SK-N-SH treated with all-trans-retinoic acid at 6 μM for 48 hours (cell line): ENCODE measurements at regions not wholly inside any gene's neighbourhood (a gene's known extent, or its start where the extent isn't known, plus 50 kb on each side); places are given as distances from the start of the nearest gene placed in this dataset.

Experiments used
- ATAC-seq: fragments of 200-7000 bp; cut with Tn5 transposase; 3 replicates; pipeline ENCODE4 v1.9.1; 2020; ENCODE audit warnings: mild to moderate bottlenecking, moderate library complexity
- ARNTL ChIP-seq: fragments of 450-650 bp; formaldehyde crosslinking; IDR thresholded peaks from 2 replicates; pipeline ENCODE4 v1.5.0; 2020; ENCODE audit warnings: low read depth, mild to moderate bottlenecking, moderate library complexity, borderline replicate concordance
- BACH2 ChIP-seq: fragments of 250-450 bp; sonication (Bioruptor Pico); IDR thresholded peaks from 2 replicates; pipeline ENCODE4 v1.9.0; 2021; ENCODE audit warnings: mild to moderate bottlenecking, borderline replicate concordance
- CSDC2 ChIP-seq: fragments of 250-450 bp; sonication (Bioruptor Pico); IDR thresholded peaks from 2 replicates; pipeline ENCODE4 v1.5.0; 2020; ENCODE audit warnings: mild to moderate bottlenecking, moderate library complexity
- ESRRG ChIP-seq: fragments of 250-450 bp; sonication (Bioruptor Pico); IDR thresholded peaks from 2 replicates; pipeline ENCODE4 v1.6.1; 2021; ENCODE audit warnings: mild to moderate bottlenecking
- GLIS3 ChIP-seq: fragments of 250-450 bp; sonication (Bioruptor Pico); IDR thresholded peaks from 2 replicates; pipeline ENCODE4 v1.5.0; 2020; ENCODE audit warnings: mild to moderate bottlenecking, moderate library complexity
- ISL1 ChIP-seq: fragments of 250-450 bp; sonication (Bioruptor Pico); IDR thresholded peaks from 2 replicates; pipeline ENCODE4 v2.1.2; 2022; ENCODE audit warnings: mild to moderate bottlenecking, moderate library complexity
- OSR1 ChIP-seq: fragments of 250-450 bp; sonication (Bioruptor Pico); IDR thresholded peaks from 2 replicates; pipeline ENCODE4 v1.8.0; 2022; ENCODE audit warnings: moderate library complexity, mild to moderate bottlenecking, inconsistent platforms
- RARB ChIP-seq: fragments of 250-450 bp; sonication (Bioruptor Pico); IDR thresholded peaks from 2 replicates; pipeline ENCODE4 v1.8.0; 2021; ENCODE audit warnings: mild to moderate bottlenecking, moderate library complexity
- TCF4 ChIP-seq: fragments of 250-450 bp; sonication (Bioruptor Pico); IDR thresholded peaks from 2 replicates; pipeline ENCODE4 v1.8.0; 2021; ENCODE audit warnings: mild to moderate bottlenecking, moderate library complexity, borderline replicate concordance
- TOX ChIP-seq: fragments of 250-450 bp; sonication (Bioruptor Pico); IDR thresholded peaks from 2 replicates; pipeline ENCODE4 v1.8.0; 2021; ENCODE audit warnings: mild to moderate bottlenecking, moderate library complexity, borderline replicate concordance
- ZFP3 ChIP-seq: fragments of 250-450 bp; sonication (Bioruptor Pico); IDR thresholded peaks from 2 replicates; pipeline ENCODE4 v1.5.0; 2020; ENCODE audit warnings: mild to moderate bottlenecking, moderate library complexity
- ZFP30 ChIP-seq: fragments of 450-650 bp; formaldehyde crosslinking; IDR thresholded peaks from 2 replicates; pipeline ENCODE4 v1.5.0; 2022; ENCODE audit warnings: mild to moderate bottlenecking, moderate library complexity
- ZNF565 ChIP-seq: fragments of 450-650 bp; formaldehyde crosslinking; conservative IDR thresholded peaks from 2 replicates; pipeline ENCODE4 v1.5.0; 2020; ENCODE audit warnings: low read depth, mild to moderate bottlenecking, moderate library complexity
- ZNF70 ChIP-seq: fragments of 450-650 bp; formaldehyde crosslinking; IDR thresholded peaks from 2 replicates; pipeline ENCODE4 v1.5.0; 2020; ENCODE audit warnings: mild to moderate bottlenecking, moderate library complexity
- TF ChIP-seq, protein P1 (sequence below): fragments of 250-450 bp; sonication (Bioruptor Pico); IDR thresholded peaks from 2 replicates; pipeline ENCODE4 v1.5.1; 2021; ENCODE audit warnings: mild to moderate bottlenecking, moderate library complexity
- TF ChIP-seq, protein P2 (sequence below): fragments of 250-450 bp; sonication (Bioruptor Pico); IDR thresholded peaks from 2 replicates; pipeline ENCODE4 v1.8.0; 2020; ENCODE audit warnings: mild to moderate bottlenecking, moderate library complexity, borderline replicate concordance
- TF ChIP-seq, protein P3 (sequence below): fragments of 250-450 bp; sonication (Bioruptor Pico); IDR thresholded peaks from 2 replicates; pipeline ENCODE4 v1.5.1; 2020; ENCODE audit warnings: low read depth, mild to moderate bottlenecking, moderate library complexity
- TF ChIP-seq, protein P4 (sequence below): fragments of 250-450 bp; sonication (Bioruptor Pico); IDR thresholded peaks from 2 replicates; pipeline ENCODE4 v1.8.0; 2021; ENCODE audit warnings: low read depth, mild to moderate bottlenecking, moderate library complexity, borderline replicate concordance
- TF ChIP-seq, protein P5 (sequence below): fragments of 250-450 bp; sonication (Bioruptor Pico); IDR thresholded peaks from 2 replicates; pipeline ENCODE4 v1.5.0; 2020; ENCODE audit warnings: mild to moderate bottlenecking, moderate library complexity

DNA sequence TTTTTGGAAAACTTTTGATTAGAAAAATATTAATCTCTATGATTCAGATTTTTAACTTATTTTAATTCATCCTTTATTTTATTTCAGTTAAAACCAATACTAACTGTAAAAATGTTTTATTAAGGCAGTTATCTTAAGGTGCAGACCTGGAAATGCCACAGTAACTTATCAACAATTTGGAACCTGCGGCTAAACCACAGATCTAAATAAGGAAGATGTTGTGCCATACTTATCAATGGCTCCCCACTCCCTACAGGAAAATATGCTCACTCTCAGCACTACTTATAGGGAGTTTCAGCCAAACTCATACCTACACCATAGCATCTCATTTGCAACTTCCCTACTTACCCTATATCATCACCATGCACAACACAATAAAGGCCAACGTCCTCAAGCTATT, 226.9 kb upstream of the KYNU start (continued):
- TF ChIP-seq ZNF565 (no peak), RARB (no peak), ARNTL (CRISPR knock-in tag) (no peak), CSDC2 (CRISPR knock-in tag) (no peak), TCF4 (no peak), TOX (CRISPR knock-in tag) (no peak)

DNA sequence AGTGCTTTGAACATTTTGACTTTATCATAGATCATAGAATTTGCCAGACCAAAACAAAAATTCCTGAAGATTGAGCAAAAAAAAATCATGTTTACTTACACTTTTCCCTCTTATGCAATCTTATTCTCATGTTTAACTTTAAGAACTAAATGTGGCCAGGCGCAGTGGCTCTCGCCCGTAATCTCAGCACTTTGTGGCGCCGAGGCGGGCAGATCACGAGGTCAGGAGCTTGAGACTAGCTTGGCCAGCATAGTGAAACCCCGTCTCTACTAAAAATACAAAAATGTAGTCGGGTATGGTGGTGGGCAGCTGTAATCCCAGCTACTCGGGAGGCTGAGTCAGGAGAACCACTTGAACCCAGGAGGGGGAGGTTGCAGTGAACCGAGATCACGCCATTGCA, 227.9 kb upstream of the KYNU start:
- TF ChIP-seq RARB, result no peak
- TF ChIP-seq ISL1 (CRISPR knock-in tag), result no peak
- no peak for TF ChIP-seq CSDC2 (CRISPR knock-in tag)
- TF ChIP-seq, protein P1, sequence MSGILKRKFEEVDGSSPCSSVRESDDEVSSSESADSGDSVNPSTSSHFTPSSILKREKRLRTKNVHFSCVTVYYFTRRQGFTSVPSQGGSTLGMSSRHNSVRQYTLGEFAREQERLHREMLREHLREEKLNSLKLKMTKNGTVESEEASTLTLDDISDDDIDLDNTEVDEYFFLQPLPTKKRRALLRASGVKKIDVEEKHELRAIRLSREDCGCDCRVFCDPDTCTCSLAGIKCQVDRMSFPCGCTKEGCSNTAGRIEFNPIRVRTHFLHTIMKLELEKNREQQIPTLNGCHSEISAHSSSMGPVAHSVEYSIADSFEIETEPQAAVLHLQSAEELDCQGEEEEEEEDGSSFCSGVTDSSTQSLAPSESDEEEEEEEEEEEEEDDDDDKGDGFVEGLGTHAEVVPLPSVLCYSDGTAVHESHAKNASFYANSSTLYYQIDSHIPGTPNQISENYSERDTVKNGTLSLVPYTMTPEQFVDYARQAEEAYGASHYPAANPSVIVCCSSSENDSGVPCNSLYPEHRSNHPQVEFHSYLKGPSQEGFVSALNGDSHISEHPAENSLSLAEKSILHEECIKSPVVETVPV (CRISPR knock-in tag), result no peak
- TF ChIP-seq, protein P2, sequence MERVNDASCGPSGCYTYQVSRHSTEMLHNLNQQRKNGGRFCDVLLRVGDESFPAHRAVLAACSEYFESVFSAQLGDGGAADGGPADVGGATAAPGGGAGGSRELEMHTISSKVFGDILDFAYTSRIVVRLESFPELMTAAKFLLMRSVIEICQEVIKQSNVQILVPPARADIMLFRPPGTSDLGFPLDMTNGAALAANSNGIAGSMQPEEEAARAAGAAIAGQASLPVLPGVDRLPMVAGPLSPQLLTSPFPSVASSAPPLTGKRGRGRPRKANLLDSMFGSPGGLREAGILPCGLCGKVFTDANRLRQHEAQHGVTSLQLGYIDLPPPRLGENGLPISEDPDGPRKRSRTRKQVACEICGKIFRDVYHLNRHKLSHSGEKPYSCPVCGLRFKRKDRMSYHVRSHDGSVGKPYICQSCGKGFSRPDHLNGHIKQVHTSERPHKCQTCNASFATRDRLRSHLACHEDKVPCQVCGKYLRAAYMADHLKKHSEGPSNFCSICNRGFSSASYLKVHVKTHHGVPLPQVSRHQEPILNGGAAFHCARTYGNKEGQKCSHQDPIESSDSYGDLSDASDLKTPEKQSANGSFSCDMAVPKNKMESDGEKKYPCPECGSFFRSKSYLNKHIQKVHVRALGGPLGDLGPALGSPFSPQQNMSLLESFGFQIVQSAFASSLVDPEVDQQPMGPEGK, result no peak
- TF ChIP-seq TCF4, result no peak
- no peak for TF ChIP-seq ZFP30 (CRISPR knock-in tag)
- TF ChIP-seq BACH2 (CRISPR knock-in tag), result no peak
- TF ChIP-seq, protein P3, sequence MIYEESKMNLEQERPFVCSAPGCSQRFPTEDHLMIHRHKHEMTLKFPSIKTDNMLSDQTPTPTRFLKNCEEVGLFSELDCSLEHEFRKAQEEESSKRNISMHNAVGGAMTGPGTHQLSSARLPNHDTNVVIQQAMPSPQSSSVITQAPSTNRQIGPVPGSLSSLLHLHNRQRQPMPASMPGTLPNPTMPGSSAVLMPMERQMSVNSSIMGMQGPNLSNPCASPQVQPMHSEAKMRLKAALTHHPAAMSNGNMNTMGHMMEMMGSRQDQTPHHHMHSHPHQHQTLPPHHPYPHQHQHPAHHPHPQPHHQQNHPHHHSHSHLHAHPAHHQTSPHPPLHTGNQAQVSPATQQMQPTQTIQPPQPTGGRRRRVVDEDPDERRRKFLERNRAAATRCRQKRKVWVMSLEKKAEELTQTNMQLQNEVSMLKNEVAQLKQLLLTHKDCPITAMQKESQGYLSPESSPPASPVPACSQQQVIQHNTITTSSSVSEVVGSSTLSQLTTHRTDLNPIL (CRISPR knock-in tag), result no peak
- TF ChIP-seq ARNTL (CRISPR knock-in tag), result no peak
- no peak for TF ChIP-seq ZFP3 (CRISPR knock-in tag)
- TF ChIP-seq, protein P4, sequence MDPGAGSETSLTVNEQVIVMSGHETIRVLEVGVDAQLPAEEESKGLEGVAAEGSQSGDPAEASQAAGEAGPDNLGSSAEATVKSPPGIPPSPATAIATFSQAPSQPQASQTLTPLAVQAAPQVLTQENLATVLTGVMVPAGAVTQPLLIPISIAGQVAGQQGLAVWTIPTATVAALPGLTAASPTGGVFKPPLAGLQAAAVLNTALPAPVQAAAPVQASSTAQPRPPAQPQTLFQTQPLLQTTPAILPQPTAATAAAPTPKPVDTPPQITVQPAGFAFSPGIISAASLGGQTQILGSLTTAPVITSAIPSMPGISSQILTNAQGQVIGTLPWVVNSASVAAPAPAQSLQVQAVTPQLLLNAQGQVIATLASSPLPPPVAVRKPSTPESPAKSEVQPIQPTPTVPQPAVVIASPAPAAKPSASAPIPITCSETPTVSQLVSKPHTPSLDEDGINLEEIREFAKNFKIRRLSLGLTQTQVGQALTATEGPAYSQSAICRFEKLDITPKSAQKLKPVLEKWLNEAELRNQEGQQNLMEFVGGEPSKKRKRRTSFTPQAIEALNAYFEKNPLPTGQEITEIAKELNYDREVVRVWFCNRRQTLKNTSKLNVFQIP (CRISPR knock-in tag), result no peak
- TF ChIP-seq, protein P5, sequence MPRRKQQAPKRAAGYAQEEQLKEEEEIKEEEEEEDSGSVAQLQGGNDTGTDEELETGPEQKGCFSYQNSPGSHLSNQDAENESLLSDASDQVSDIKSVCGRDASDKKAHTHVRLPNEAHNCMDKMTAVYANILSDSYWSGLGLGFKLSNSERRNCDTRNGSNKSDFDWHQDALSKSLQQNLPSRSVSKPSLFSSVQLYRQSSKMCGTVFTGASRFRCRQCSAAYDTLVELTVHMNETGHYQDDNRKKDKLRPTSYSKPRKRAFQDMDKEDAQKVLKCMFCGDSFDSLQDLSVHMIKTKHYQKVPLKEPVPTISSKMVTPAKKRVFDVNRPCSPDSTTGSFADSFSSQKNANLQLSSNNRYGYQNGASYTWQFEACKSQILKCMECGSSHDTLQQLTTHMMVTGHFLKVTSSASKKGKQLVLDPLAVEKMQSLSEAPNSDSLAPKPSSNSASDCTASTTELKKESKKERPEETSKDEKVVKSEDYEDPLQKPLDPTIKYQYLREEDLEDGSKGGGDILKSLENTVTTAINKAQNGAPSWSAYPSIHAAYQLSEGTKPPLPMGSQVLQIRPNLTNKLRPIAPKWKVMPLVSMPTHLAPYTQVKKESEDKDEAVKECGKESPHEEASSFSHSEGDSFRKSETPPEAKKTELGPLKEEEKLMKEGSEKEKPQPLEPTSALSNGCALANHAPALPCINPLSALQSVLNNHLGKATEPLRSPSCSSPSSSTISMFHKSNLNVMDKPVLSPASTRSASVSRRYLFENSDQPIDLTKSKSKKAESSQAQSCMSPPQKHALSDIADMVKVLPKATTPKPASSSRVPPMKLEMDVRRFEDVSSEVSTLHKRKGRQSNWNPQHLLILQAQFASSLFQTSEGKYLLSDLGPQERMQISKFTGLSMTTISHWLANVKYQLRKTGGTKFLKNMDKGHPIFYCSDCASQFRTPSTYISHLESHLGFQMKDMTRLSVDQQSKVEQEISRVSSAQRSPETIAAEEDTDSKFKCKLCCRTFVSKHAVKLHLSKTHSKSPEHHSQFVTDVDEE (CRISPR knock-in tag), result no peak
- no peak for TF ChIP-seq ZNF565
- TF ChIP-seq GLIS3 (CRISPR knock-in tag), result no peak
- TF ChIP-seq ZNF70 (CRISPR knock-in tag), result no peak
- no peak for ATAC-seq

DNA sequence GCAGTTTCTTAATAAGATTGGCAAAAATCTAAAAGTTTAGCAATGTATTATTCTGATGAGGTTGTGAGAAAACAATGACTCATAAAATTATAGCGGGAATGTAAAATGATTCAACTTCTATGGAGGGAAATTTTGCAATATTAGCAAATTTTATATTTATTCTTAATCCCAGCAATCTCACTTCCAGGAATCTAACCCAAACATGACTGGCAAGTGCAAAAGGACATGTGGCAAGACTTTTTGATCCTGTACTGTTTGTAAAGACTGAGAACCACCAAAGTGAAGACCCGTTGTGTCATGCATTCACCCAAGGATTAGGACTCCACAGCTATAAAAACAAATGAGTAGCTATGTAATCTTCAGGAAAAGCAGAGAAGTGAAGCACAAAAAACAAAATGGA, 234.8 kb upstream of the KYNU start:
- TF ChIP-seq, protein P2, result no peak
- TF ChIP-seq, protein P4 (CRISPR knock-in tag), result no peak
- TF ChIP-seq OSR1 (CRISPR knock-in tag) (no peak), TCF4 (no peak), ZFP3 (CRISPR knock-in tag) (no peak), ESRRG (CRISPR knock-in tag) (no peak)
- no peak for ATAC-seq
